ENCODE measurements at regions not wholly inside any gene's neighbourhood (a gene's known extent, or its start where the extent isn't known, plus 50 kb on each side); places are given as distances from the start of the nearest gene placed in this dataset.

DNA sequence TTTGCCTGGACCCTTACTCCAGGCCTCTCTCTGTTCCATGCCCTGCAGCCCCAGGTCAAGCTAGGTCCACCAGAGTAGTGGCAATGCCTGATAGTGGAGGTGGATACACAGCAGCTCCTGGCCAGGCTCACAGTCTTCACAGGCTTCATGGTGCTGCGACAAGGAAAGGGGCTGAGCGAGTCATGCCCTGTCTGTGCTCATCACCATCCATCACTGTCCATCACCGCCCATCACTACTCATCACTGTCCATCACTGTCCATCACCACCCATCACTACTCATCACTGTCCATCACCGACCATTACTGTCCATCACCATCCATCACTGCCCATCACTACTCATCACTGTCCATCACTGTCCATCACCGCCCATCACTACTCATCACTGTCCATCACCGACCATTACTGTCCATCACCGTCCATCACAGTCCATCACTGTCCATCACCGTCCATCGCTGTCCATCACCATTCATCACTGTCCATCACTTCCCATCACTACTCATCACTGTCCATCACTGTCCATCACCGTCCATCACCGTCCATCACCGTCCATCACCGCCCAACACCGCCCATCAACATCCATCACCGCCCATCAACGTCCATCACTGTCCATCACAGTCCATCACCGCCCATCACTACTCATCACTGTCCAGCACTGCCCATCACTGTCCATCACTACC lies 57.1 kb upstream of the OTOS start:
- H3K9me3 Mint-ChIP-seq (ENCODE audit: low read depth) = no peaks in the 10 kb centered on the region
- H3K4me1 Mint-ChIP-seq (ENCODE audit: low read depth) = no peaks in the 10 kb centered on the region
- peaks cover 24% of the 10 kb centered on the region for H3K27me3 Mint-ChIP-seq (ENCODE audit: low read depth)
- no peak overlapping the region for H3K4me3 Mint-ChIP-seq (ENCODE audit: unreplicated experiment)
- no peak overlapping the region for H3K27ac Mint-ChIP-seq (ENCODE audit: unreplicated experiment)
- no peak for TF ChIP-seq CTCF (IDR thresholded peaks at IDR 0.05)
- H3K36me3 Mint-ChIP-seq (ENCODE audit: low read depth) = peaks cover 3% of the 10 kb centered on the region
- DNase-seq (ENCODE audit: low spot score) = no peak

DNA sequence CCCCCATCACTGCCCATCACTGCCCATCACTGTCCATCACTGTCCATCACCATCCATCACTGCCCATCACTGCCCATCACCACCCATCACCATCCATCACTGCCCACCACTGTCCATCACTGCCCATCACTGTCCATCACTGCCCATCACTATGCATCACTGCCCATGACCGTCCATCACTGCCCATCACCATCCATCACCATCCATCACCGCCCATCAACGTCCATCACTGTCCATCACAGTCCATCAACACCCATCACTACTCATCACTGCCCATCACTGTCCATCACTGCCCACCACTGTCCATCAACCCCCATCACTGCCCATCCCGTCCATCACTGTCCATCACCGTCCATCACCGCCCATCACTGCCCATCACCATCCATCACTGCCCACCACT lies 57.8 kb upstream of the OTOS start:
- no peak for TF ChIP-seq CTCF (IDR thresholded peaks at IDR 0.05)
- Mint-ChIP-seq H3K9me3 (ENCODE audit: low read depth) (no peaks in the 10 kb centered on the region), H3K27ac (ENCODE audit: unreplicated experiment) (no peak overlapping the region), H3K4me3 (ENCODE audit: unreplicated experiment) (no peak overlapping the region), H3K36me3 (ENCODE audit: low read depth) (peaks cover 3% of the 10 kb centered on the region), H3K27me3 (ENCODE audit: low read depth) (peaks cover 24% of the 10 kb centered on the region), H3K4me1 (ENCODE audit: low read depth) (no peaks in the 10 kb centered on the region)
- no peak for DNase-seq (ENCODE audit: low spot score)

- Mint-ChIP-seq H3K27me3 (ENCODE audit: low read depth) (peaks cover 18% of the 10 kb centered on the region), H3K36me3 (ENCODE audit: low read depth) (peaks cover 3% of the 10 kb centered on the region)
- DNase-seq (ENCODE audit: low spot score) = no peak
Measured at GRCh38 chr2:240199133-240199870, 58.8 kb upstream of the OTOS start.

GRCh38 chr2:240200230-240201051 lies 60.0 kb upstream of the OTOS start:
- DNase-seq (ENCODE audit: low spot score) = no peak
- Mint-ChIP-seq H3K4me1 (ENCODE audit: low read depth) (peaks cover 10% of the 10 kb centered on the region), H3K36me3 (ENCODE audit: low read depth) (peaks cover 3% of the 10 kb centered on the region), H3K27ac (ENCODE audit: unreplicated experiment) (no peak overlapping the region), H3K9me3 (ENCODE audit: low read depth) (no peaks in the 10 kb centered on the region), H3K27me3 (ENCODE audit: low read depth) (peaks cover 15% of the 10 kb centered on the region), H3K4me3 (ENCODE audit: unreplicated experiment) (no peak overlapping the region)
- no peak for TF ChIP-seq CTCF (IDR thresholded peaks at IDR 0.05)

More at GRCh38 chr2:240199133-240199870, 58.8 kb upstream of the OTOS start:
- Mint-ChIP-seq H3K27ac (ENCODE audit: unreplicated experiment) (no peak overlapping the region), H3K4me3 (ENCODE audit: unreplicated experiment) (no peak overlapping the region), H3K4me1 (ENCODE audit: low read depth) (no peaks in the 10 kb centered on the region), H3K9me3 (ENCODE audit: low read depth) (no peaks in the 10 kb centered on the region)
- no peak for TF ChIP-seq CTCF (IDR thresholded peaks at IDR 0.05)

DNA sequence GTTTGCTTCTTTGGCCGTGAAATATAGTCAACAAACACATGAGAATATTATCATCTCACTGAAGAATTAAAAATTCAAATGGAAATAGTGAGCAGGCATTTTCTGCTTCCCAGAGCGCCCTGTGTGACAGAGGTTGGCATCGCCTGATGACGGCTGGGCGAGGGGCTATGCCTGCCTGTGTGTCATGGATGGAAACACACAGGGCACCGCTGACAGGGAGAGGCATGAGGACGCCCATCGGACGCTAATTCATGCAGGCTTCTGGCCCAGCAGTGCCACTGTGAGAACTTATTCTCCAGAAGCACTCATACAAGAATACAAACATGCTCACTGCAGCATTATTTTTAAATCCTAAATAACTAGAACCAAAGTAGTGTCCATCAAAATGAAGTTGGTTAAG lies 61.4 kb upstream of the OTOS start:
- DNase-seq (ENCODE audit: low spot score) = no peak
- H3K36me3 Mint-ChIP-seq (ENCODE audit: low read depth) = peaks cover 2% of the 10 kb centered on the region
- peaks cover 12% of the 10 kb centered on the region for H3K27me3 Mint-ChIP-seq (ENCODE audit: low read depth)
- no peak overlapping the region for H3K4me3 Mint-ChIP-seq (ENCODE audit: unreplicated experiment)
- peaks cover 9% of the 10 kb centered on the region for H3K9me3 Mint-ChIP-seq (ENCODE audit: low read depth)
- peaks cover 13% of the 10 kb centered on the region for H3K4me1 Mint-ChIP-seq (ENCODE audit: low read depth)
- no peak for TF ChIP-seq CTCF (IDR thresholded peaks at IDR 0.05)
- no peak overlapping the region for H3K27ac Mint-ChIP-seq (ENCODE audit: unreplicated experiment)
